Mesenchymal stem cell (in vitro differentiated cells and primary cell): ENCODE measurements at regions not wholly inside any gene's neighbourhood (a gene's known extent, or its start where the extent isn't known, plus 50 kb on each side); places are given as distances from the start of the nearest gene placed in this dataset.

Experiments used
- DNase-seq: peaks from one replicate; pipeline ENCODE4 v3.0.0-alpha.2; 2013
- H2AFZ ChIP-seq: one replicate; pipeline ENCODE4 v1.6.1; 2013; ENCODE audit warnings: low read depth, mild to moderate bottlenecking, control low read depth, inconsistent platforms, low read length, moderate library complexity
- H2AK5ac ChIP-seq: 2 replicates; pipeline ENCODE4 v1.6.1; 2013; ENCODE audit warnings: low read length, moderate library complexity, mild to moderate bottlenecking, inconsistent platforms; ENCODE audit not compliant: severe bottlenecking
- H2BK120ac ChIP-seq: one replicate; pipeline ENCODE4 v1.6.1; 2013; ENCODE audit warnings: low read depth, mild to moderate bottlenecking, inconsistent platforms, low read length, moderate library complexity
- H2BK12ac ChIP-seq, 2 experiments: one replicate each; pipeline ENCODE4 v1.6.1; 2013; ENCODE audit warnings: inconsistent platforms in 2 of 2, low read length in 2 of 2, mild to moderate bottlenecking in 2 of 2, moderate library complexity in 2 of 2, control low read depth in 1 of 2
- H2BK15ac ChIP-seq: one replicate; pipeline ENCODE4 v1.6.1; 2013; ENCODE audit warnings: mild to moderate bottlenecking, low read depth, inconsistent platforms; ENCODE audit not compliant: poor library complexity, severe bottlenecking
- H2BK5ac ChIP-seq: 2 replicates; pipeline ENCODE4 v1.6.1; 2013; ENCODE audit warnings: low read depth, mild to moderate bottlenecking, low read length, control low read depth, inconsistent platforms; ENCODE audit not compliant: poor library complexity, severe bottlenecking
- H3K14ac ChIP-seq, 2 experiments: one replicate each; pipeline ENCODE4 v1.6.1; 2013; ENCODE audit warnings: inconsistent platforms in 2 of 2, low read length in 2 of 2, control low read depth in 1 of 2, mild to moderate bottlenecking in 1 of 2, moderate library complexity in 1 of 2
- H3K18ac ChIP-seq, 2 experiments: one replicate each; pipeline ENCODE4 v1.6.1; 2013; ENCODE audit warnings: inconsistent platforms in 2 of 2, low read length in 2 of 2, control low read depth in 1 of 2, low read depth in 1 of 2, mild to moderate bottlenecking in 1 of 2
- H3K23ac ChIP-seq, 2 experiments: one replicate each; pipeline ENCODE4 v1.6.1; 2013; ENCODE audit warnings: inconsistent platforms in 2 of 2, low read length in 2 of 2, mild to moderate bottlenecking in 2 of 2, moderate library complexity in 2 of 2, control low read depth in 1 of 2
- H3K27ac ChIP-seq: 2 replicates; pipeline ENCODE4 v1.5.1; 2013; ENCODE audit warnings: mild to moderate bottlenecking, moderate library complexity, low read length, control low read depth, inconsistent platforms; ENCODE audit not compliant: poor library complexity, severe bottlenecking
- H3K27me3 ChIP-seq, 2 experiments: 2 replicates each; pipeline versions ENCODE4 v1.6.1 to v1.7.0; 2013; ENCODE audit warnings: low read length in 2 of 2, mild to moderate bottlenecking in 2 of 2, moderate library complexity in 2 of 2, control low read depth in 1 of 2, inconsistent platforms in 1 of 2; ENCODE audit not compliant: control insufficient read depth in 1 of 2, insufficient read depth in 1 of 2
- H3K36me3 ChIP-seq, 2 experiments: 2 replicates each; pipeline versions ENCODE4 v1.6.1 to v1.7.0; 2013; ENCODE audit warnings: low read length in 2 of 2, control low read depth in 1 of 2, inconsistent platforms in 1 of 2, low read depth in 1 of 2, mild to moderate bottlenecking in 1 of 2; ENCODE audit not compliant: insufficient read depth in 2 of 2, control insufficient read depth in 1 of 2
- H3K4ac ChIP-seq, 2 experiments: one replicate each; pipeline ENCODE4 v1.6.1; 2013; ENCODE audit warnings: inconsistent platforms in 2 of 2, low read length in 2 of 2, mild to moderate bottlenecking in 2 of 2, moderate library complexity in 2 of 2, control low read depth in 1 of 2, low read depth in 1 of 2
- H3K4me1 ChIP-seq: 2 replicates; pipeline ENCODE4 v1.6.1; 2013; ENCODE audit warnings: low read depth, low read length, control low read depth; ENCODE audit not compliant: control insufficient read depth, insufficient read depth
- H3K4me2 ChIP-seq: 2 replicates; pipeline ENCODE4 v1.6.1; 2013; ENCODE audit warnings: low read length, mild to moderate bottlenecking, inconsistent platforms; ENCODE audit not compliant: poor library complexity, severe bottlenecking
- H3K4me3 ChIP-seq, 2 experiments: 2 replicates each; pipeline versions ENCODE4 v1.5.1 to v1.7.0; 2013; ENCODE audit warnings: low read length in 2 of 2, mild to moderate bottlenecking in 2 of 2, control low read depth in 1 of 2, low read depth in 1 of 2; ENCODE audit not compliant: insufficient read depth in 1 of 2
- H3K79me1 ChIP-seq: replicated peaks from 2 replicates; pipeline ENCODE4 v1.6.1; 2013; ENCODE audit warnings: mild to moderate bottlenecking, control low read depth, low read length, inconsistent platforms; ENCODE audit not compliant: poor library complexity, severe bottlenecking
- H3K9ac ChIP-seq: 2 replicates; pipeline ENCODE4 v1.7.0; 2013; ENCODE audit warnings: mild to moderate bottlenecking, low read length, moderate library complexity
- H3K9me3 ChIP-seq: 2 replicates; pipeline ENCODE4 v1.7.0; 2013; ENCODE audit warnings: mild to moderate bottlenecking, low read length; ENCODE audit not compliant: control insufficient read depth
- H4K8ac ChIP-seq: one replicate; pipeline ENCODE4 v1.6.1; 2013; ENCODE audit warnings: inconsistent platforms, mild to moderate bottlenecking, low read length, moderate library complexity
- H4K91ac ChIP-seq: one replicate; pipeline ENCODE4 v1.6.1; 2013; ENCODE audit warnings: mild to moderate bottlenecking, low read length, inconsistent platforms
- WGBS: methylation state at CpG from one replicate; pipeline ENCODE4 v1.1.7; 2013; ENCODE audit warnings: mixed read lengths; 5-methylcytosine and 5-hydroxymethylcytosine counted together

DNA sequence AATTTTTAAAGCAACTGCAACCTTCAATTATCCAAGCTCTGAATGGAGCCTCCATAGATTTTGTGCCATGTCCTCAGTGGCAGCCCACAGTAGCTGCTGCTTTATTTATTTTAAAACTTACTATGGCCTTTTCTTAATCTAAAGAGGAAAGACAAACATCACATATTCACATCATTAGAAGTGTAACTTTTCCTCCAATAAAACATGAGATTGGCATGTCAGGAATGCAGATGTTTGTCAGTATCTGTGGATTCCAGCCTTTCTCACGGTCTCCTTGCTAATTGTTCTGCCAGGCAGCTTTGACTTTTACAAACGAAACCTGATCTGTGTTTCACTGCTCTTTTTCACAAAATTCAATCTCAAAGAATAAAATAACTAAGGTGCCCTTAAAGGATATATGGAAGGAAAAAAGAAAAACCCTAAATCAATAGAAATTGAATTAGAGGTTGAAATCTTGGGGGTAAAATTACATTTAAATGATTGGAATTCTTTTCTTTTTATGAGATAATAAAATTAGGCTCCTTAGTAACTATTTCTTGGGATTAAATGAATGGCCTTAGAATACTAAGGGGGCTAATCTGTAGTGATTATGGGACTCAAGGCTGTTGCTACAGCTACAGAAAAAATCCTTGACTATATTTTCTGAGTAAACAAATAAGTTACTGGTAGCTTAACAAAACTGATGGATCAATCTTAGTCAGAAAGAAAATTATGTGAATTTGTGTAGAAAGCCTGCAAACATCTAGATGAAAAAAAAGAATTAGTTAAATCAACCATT, 151.3 kb downstream of the RTL9 start:
- Histone ChIP-seq H3K4me1 (no peaks in the 10 kb centered on the region), H4K8ac (no peak overlapping the region), H3K27ac (no peak overlapping the region), H4K91ac (no peak overlapping the region), H3K36me3 (no peaks in the 10 kb centered on the region), H2BK120ac (no peak overlapping the region), H3K79me1 (no peaks in the 10 kb centered on the region), H2AK5ac (no peak overlapping the region), H3K14ac (no peak overlapping the region), H2BK5ac (no peak overlapping the region), H3K23ac (no peak overlapping the region), H3K27me3 (peaks cover 0 to 13% of the 10 kb centered on the region in 2 experiments), H3K9ac (no peak overlapping the region), H3K18ac (no peak overlapping the region), H3K4ac (no peak overlapping the region), H3K4me2 (no peak overlapping the region), H2AFZ (no peak overlapping the region), H3K9me3 (no peaks in the 10 kb centered on the region), H2BK15ac (no peak overlapping the region), H3K4me3 (no peak overlapping the region), H2BK12ac (no peak overlapping the region)
- WGBS = 0% methylated on average over 1 of the region's 2 CpGs
- DNase-seq = peak; percentile 1

DNA sequence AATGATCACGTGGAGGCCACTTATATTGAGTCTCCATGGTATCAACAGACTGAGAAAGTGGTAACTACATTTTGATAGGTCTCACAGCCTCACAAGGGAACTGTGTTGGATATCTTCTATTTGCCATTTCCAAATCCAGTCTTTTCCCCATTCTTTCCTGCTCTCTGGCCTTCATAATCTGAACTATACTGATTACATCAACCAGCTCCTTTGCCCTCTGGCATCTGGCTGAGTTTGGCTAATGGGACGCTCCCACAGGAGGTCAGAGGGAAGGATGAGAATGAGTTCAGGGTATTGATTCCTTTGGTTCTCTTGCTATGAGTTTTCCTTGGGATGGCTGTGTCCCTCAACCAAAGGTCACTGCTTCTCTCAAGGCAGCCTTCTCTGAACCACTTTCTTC, 152.6 kb downstream of the RTL9 start:
- H2BK12ac ChIP-seq = no peak overlapping the region
- H2AK5ac ChIP-seq = no peak overlapping the region
- H4K8ac ChIP-seq = no peak overlapping the region
- H3K36me3 ChIP-seq = no peaks in the 10 kb centered on the region
- no peaks in the 10 kb centered on the region for H3K9me3 ChIP-seq
- H3K27ac ChIP-seq = no peak overlapping the region
- no peak for DNase-seq
- H3K4me3 ChIP-seq = no peak overlapping the region
- H3K4me2 ChIP-seq = no peak overlapping the region
- H4K91ac ChIP-seq = no peak overlapping the region
- WGBS = no CpG with 5 or more reads among the region's 2 CpGs
- H3K4ac ChIP-seq = no peak overlapping the region
- no peak overlapping the region for H2AFZ ChIP-seq
- H3K9ac ChIP-seq = no peak overlapping the region
- no peak overlapping the region for H3K23ac ChIP-seq
- H2BK5ac ChIP-seq = no peak overlapping the region
- no peaks in the 10 kb centered on the region for H3K79me1 ChIP-seq
- H3K18ac ChIP-seq = no peak overlapping the region
- H2BK15ac ChIP-seq = no peak overlapping the region
- H2BK120ac ChIP-seq = no peak overlapping the region
- peaks cover 0 to 13% of the 10 kb centered on the region in 2 experiments for H3K27me3 ChIP-seq
- no peaks in the 10 kb centered on the region for H3K4me1 ChIP-seq
- H3K14ac ChIP-seq = no peak overlapping the region

- H2AFZ ChIP-seq = no peak overlapping the region
- H3K36me3 ChIP-seq = no peaks in the 10 kb centered on the region
- peaks cover 0 to 13% of the 10 kb centered on the region in 2 experiments for H3K27me3 ChIP-seq
- no peak overlapping the region for H3K27ac ChIP-seq
- H3K79me1 ChIP-seq = no peaks in the 10 kb centered on the region
- no peak overlapping the region for H2AK5ac ChIP-seq
- no peaks in the 10 kb centered on the region for H3K9me3 ChIP-seq
- H3K23ac ChIP-seq = no peak overlapping the region
- no peak overlapping the region for H3K4me2 ChIP-seq
- no peak overlapping the region for H2BK120ac ChIP-seq
- no CpG with 5 or more reads among the region's 1 CpG for whole genome bisulfite sequencing
- no peak for DNase-seq
- no peak overlapping the region for H2BK15ac ChIP-seq
- no peak overlapping the region for H3K9ac ChIP-seq
- H2BK12ac ChIP-seq = no peak overlapping the region
- no peak overlapping the region for H3K4ac ChIP-seq
- no peaks in the 10 kb centered on the region for H3K4me1 ChIP-seq
- H3K14ac ChIP-seq = no peak overlapping the region
- no peak overlapping the region for H4K91ac ChIP-seq
- no peak overlapping the region for H3K4me3 ChIP-seq
- H4K8ac ChIP-seq = no peak overlapping the region
- H3K18ac ChIP-seq = no peak overlapping the region
- H2BK5ac ChIP-seq = no peak overlapping the region
These were observed 153.7 kb downstream of the RTL9 start for GRCh38 chrX:110512341-110512740.

DNA sequence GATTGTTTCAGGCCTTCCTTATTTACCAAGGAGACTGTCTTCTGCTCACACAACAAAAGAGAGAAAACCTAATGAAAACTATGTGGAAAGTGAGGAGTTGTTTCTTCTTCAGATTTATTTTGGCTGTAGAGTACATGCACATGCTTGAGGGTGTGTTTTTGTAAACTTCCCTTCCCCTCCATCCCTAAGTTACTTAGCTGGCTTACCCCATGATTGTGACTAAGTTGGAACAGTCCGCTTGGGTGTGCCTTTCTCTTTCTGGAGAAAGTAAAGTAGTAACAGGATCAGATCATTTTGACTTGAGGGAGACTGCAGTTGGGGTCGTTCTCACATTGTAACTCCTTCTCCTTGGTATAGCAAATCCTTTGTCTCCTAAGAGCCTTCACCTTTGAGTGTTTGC, 155.9 kb downstream of the RTL9 start:
- no peak overlapping the region for H3K23ac ChIP-seq
- no peak overlapping the region for H2BK5ac ChIP-seq
- peaks cover 0 to 13% of the 10 kb centered on the region in 2 experiments for H3K27me3 ChIP-seq
- no peak overlapping the region for H2BK120ac ChIP-seq
- no peak overlapping the region for H3K14ac ChIP-seq
- H3K36me3 ChIP-seq = no peaks in the 10 kb centered on the region
- H2AK5ac ChIP-seq = no peak overlapping the region
- H3K9me3 ChIP-seq = no peaks in the 10 kb centered on the region
- no peak overlapping the region for H3K18ac ChIP-seq
- H3K4me1 ChIP-seq = no peaks in the 10 kb centered on the region
- no peaks in the 10 kb centered on the region for H3K79me1 ChIP-seq
- no peak overlapping the region for H3K9ac ChIP-seq
- WGBS = 67% methylated on average over 1 of the region's 2 CpGs
- H3K4me2 ChIP-seq = no peak overlapping the region
- H3K4me3 ChIP-seq = no peak overlapping the region
- no peak overlapping the region for H3K27ac ChIP-seq
- H2BK12ac ChIP-seq = no peak overlapping the region
- H2AFZ ChIP-seq = no peak overlapping the region
- DNase-seq = no peak
- H3K4ac ChIP-seq = no peak overlapping the region
- H4K8ac ChIP-seq = no peak overlapping the region
- H4K91ac ChIP-seq = no peak overlapping the region
- no peak overlapping the region for H2BK15ac ChIP-seq
